ENCODE measurements at regions not wholly inside any gene's neighbourhood (a gene's known extent, or its start where the extent isn't known, plus 50 kb on each side); places are given as distances from the start of the nearest gene placed in this dataset.

DNA sequence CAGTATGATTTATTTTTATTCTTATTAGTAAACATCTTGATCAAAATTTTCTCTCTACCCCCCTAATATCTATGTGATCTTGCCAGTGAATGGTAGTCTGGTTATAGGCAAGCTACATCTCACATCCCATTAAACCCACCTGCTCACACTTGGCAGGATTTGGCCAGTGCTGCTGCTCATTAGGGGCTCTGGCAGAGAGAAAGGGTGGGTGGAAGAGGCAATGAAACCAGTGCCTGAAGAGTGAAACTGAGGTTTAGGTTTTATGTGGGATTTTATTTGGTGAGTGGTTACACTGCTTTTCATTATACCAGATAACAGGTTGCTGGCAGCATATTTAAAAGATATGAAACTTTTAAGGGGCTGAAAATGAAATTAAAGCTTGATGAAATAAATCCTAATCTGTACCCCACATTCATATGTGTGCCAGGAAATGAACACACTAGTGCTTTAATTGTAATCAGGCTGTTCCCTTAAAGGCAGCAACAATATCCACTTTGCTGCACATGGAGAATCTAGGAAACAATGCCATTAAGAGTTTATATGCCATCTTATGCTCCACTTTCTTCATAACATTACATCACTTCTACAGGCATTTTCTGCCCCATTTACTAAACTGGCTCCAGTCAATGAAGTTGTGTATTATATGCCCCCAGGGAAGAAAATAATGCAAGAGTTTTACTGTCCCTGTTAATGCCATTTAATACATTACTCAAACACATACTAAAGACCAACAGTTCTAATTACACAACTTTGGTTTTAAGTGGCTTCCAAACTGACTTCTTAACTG is 688.7 kb downstream of the MECOM start:
- intact Hi-C loops (cut with DNase I): no loop called here
- peaks cover 12 to 39% of the 10 kb centered on the region in 2 donors for H3K4me1 ChIP-seq
- DNase-seq: no peak
- no peaks in the 10 kb centered on the region for H3K9me3 ChIP-seq
- H3K36me3 ChIP-seq: no peaks in the 10 kb centered on the region
- H3K4me3 ChIP-seq (replicated peaks in 1 of 3): no peak overlapping the region
- no peaks in the 10 kb centered on the region for H3K27me3 ChIP-seq
- TF ChIP-seq POLR2A (IDR thresholded peaks at IDR 0.05): no peak
- TF ChIP-seq, protein P1, sequence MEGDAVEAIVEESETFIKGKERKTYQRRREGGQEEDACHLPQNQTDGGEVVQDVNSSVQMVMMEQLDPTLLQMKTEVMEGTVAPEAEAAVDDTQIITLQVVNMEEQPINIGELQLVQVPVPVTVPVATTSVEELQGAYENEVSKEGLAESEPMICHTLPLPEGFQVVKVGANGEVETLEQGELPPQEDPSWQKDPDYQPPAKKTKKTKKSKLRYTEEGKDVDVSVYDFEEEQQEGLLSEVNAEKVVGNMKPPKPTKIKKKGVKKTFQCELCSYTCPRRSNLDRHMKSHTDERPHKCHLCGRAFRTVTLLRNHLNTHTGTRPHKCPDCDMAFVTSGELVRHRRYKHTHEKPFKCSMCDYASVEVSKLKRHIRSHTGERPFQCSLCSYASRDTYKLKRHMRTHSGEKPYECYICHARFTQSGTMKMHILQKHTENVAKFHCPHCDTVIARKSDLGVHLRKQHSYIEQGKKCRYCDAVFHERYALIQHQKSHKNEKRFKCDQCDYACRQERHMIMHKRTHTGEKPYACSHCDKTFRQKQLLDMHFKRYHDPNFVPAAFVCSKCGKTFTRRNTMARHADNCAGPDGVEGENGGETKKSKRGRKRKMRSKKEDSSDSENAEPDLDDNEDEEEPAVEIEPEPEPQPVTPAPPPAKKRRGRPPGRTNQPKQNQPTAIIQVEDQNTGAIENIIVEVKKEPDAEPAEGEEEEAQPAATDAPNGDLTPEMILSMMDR (IDR thresholded peaks at IDR 0.05): no peak
- no peak overlapping the region for H3K27ac ChIP-seq

DNA sequence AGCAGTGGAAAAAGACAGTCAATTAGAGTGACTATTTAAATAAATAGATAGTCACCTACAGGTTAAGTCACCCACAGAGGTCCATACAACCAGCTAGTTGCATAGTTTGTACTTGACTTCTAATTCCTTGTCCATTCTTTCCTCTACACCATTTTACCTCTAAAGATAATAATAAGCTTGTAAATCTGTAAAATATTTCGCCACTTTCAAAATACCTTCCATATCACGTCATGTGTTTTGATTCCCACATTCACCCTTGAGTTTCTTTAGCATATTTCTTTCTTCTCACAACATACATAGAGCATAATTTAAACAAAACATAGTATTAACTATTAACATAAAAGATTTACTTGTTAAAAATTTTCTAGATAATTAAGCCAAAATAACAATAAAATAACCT is 689.6 kb downstream of the MECOM start:
- no peaks in the 10 kb centered on the region for H3K27me3 ChIP-seq
- TF ChIP-seq POLR2A (IDR thresholded peaks at IDR 0.05): no peak
- TF ChIP-seq, protein P1 (IDR thresholded peaks at IDR 0.05): no peak
- peaks cover 10 to 36% of the 10 kb centered on the region in 2 donors for H3K4me1 ChIP-seq
- no peak for DNase-seq
- no peak overlapping the region for H3K4me3 ChIP-seq (replicated peaks in 1 of 3)
- intact Hi-C loops (cut with DNase I): no loop called here
- H3K27ac ChIP-seq: no peak overlapping the region
- no peaks in the 10 kb centered on the region for H3K36me3 ChIP-seq
- H3K9me3 ChIP-seq: no peaks in the 10 kb centered on the region
- WGBS, 2 donors: 95 to 96% methylated on average over 2 of the region's 2 CpGs

DNA sequence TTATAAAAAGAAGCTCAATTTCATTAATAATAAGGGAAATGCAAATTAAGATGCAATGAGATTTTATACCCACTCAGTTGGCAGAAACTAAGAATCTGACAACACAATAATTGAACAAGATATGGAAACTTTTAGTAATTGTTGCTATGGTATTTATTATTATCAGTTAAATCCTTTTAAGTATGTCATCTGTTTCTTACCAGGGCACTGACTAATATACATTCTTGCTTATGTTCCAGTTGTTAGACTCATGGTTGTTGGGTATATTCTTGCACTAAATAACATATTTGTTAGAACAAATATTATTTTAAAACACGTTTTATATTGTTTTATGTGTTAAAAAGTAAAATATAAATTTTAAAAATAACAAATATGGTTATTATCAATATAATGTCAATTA is 690.3 kb downstream of the MECOM start:
- no peak for TF ChIP-seq POLR2A (IDR thresholded peaks at IDR 0.05)
- TF ChIP-seq, protein P1 (IDR thresholded peaks at IDR 0.05): no peak
- Histone ChIP-seq H3K27me3 (no peaks in the 10 kb centered on the region), H3K27ac (no peak overlapping the region), H3K36me3 (no peaks in the 10 kb centered on the region), H3K9me3 (no peaks in the 10 kb centered on the region), H3K4me1 (peaks cover 4 to 29% of the 10 kb centered on the region in 2 donors), H3K4me3 (replicated peaks in 1 of 3) (no peak overlapping the region)
- 88 to 93% methylated on average over 1 of the region's 1 CpG for WGBS, 2 donors
- intact Hi-C loops (cut with DNase I): no loop called here
- DNase-seq: no peak

DNA sequence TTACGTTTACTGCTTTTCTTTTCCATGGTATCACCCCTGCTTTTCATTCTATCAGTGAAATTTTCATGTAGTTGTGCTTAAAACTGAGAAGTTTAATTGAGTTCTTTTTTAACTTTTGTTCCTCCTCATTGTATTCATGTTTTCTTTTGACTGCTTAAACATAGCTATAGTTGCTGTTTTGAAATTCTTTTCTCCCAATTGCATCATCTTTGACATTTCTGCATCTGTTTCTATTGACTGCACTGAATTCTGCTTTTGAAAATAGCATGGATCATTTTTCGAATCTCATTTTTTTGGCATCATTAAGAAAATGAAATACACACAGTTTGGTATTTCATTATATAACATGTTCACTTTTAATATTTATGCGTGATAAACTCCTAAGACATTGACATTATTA is 694.9 kb downstream of the MECOM start:
- H3K27ac ChIP-seq: no peak overlapping the region
- H3K36me3 ChIP-seq: no peaks in the 10 kb centered on the region
- no peak for DNase-seq
- TF ChIP-seq, protein P1 (IDR thresholded peaks at IDR 0.05): no peak
- no peak for TF ChIP-seq POLR2A (IDR thresholded peaks at IDR 0.05)
- peaks cover 0 to 6% of the 10 kb centered on the region in 2 donors for H3K4me1 ChIP-seq
- no peak overlapping the region for H3K4me3 ChIP-seq (replicated peaks in 1 of 3)
- H3K9me3 ChIP-seq: no peaks in the 10 kb centered on the region
- intact Hi-C loops (cut with DNase I): no loop called here
- WGBS, 2 donors: 92 to 95% methylated on average over 3 of the region's 3 CpGs
- H3K27me3 ChIP-seq: no peaks in the 10 kb centered on the region

DNA sequence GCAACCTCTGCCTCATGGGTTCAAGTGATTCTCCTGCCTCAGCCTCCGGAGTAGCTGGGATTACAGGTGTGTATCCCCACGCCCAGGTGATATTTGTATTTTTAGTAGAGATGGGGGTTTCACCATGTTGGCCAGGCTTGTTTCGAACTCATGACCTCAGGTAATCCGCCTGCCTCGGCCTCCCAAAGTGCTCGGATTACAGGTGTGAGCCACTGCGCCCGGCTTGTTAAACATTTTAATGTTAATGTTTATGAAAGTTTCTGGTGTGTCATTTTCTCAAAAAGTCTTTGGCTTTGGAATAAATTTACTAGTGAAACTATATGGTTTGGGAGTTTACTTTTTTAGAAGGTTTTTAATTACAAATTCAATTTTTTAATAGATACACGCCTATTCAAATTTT is 698.8 kb downstream of the MECOM start:
- Histone ChIP-seq H3K4me1 (peaks cover 0 to under 1% of the 10 kb centered on the region in 2 donors), H3K4me3 (replicated peaks in 1 of 3) (no peak overlapping the region), H3K36me3 (no peaks in the 10 kb centered on the region), H3K9me3 (no peaks in the 10 kb centered on the region), H3K27me3 (no peaks in the 10 kb centered on the region), H3K27ac (no peak overlapping the region)
- intact Hi-C loops (cut with DNase I): no loop called here
- no peak for DNase-seq
- TF ChIP-seq POLR2A (IDR thresholded peaks at IDR 0.05): no peak
- TF ChIP-seq, protein P1 (IDR thresholded peaks at IDR 0.05): no peak
- WGBS, 2 donors: 96% methylated on average over 9 of the region's 9 CpGs

All from thyroid gland (tissue), 4 donors.